ENCODE measurements at regions not wholly inside any gene's neighbourhood (a gene's known extent, or its start where the extent isn't known, plus 50 kb on each side); places are given as distances from the start of the nearest gene placed in this dataset.

DNA sequence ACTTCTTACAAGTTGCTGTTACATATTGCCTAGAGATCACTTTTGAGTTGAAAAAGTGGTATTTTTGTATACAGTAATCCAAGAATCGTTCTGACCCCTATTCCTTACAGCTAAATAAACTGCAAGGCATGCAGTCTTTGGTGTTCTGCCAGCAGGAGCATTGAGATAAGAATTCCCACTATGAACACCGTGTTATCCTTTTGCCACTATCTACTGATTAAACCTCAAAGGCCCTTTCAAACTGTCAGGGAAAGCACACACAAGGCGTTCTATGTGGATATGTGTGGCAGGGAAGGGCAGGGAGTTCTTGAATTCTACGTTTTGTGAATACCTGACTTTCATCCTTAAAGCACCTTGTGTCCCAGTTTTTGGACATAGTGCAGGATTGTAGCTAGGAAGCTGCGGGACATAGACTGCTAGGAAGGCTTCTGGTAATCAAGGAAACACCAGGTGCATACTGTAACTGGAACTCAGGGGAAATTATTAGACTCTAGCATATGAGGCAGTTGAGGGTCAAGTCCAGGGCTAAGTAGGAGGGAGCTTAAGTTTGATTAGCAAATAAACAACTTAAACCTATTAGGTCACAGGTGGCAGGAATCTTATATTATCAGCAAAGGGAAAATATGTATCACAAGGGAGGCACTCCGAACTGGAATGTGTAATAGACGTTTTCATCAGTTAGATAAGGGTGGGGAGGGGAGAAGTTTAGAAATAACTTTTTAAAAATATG, 506.6 kb downstream of the RNF144B start:
- Histone ChIP-seq H2AFZ (ENCODE audit: low read depth, low read length) (no peak overlapping the region), H3K4me2 (ENCODE audit: low read length) (no peak overlapping the region), H3F3A (ENCODE audit: insufficient read depth, low read length, poor library complexity, severe bottlenecking) (no peaks in the 10 kb centered on the region), H3K27me3 (ENCODE audit: insufficient read depth, low read depth, low read length) (no peaks in the 10 kb centered on the region), H3K27ac (ENCODE audit: low read length) (no peak overlapping the region), H3K9me3 (ENCODE audit: low read length) (no peaks in the 10 kb centered on the region), H4K20me1 (ENCODE audit: insufficient read depth) (no peaks in the 10 kb centered on the region), H3K9me2 (ENCODE audit: insufficient read depth, low read length) (no peaks in the 10 kb centered on the region), H3K36me3 (ENCODE audit: insufficient read depth, low read length) (no peaks in the 10 kb centered on the region), H3K79me2 (replicated peaks; ENCODE audit: insufficient read depth, low read length) (no peaks in the 10 kb centered on the region), H3K9ac (ENCODE audit: low read length) (no peak overlapping the region), H3K4me3 (ENCODE audit: low read length) (no peak overlapping the region)
- TF ChIP-seq, protein P1, sequence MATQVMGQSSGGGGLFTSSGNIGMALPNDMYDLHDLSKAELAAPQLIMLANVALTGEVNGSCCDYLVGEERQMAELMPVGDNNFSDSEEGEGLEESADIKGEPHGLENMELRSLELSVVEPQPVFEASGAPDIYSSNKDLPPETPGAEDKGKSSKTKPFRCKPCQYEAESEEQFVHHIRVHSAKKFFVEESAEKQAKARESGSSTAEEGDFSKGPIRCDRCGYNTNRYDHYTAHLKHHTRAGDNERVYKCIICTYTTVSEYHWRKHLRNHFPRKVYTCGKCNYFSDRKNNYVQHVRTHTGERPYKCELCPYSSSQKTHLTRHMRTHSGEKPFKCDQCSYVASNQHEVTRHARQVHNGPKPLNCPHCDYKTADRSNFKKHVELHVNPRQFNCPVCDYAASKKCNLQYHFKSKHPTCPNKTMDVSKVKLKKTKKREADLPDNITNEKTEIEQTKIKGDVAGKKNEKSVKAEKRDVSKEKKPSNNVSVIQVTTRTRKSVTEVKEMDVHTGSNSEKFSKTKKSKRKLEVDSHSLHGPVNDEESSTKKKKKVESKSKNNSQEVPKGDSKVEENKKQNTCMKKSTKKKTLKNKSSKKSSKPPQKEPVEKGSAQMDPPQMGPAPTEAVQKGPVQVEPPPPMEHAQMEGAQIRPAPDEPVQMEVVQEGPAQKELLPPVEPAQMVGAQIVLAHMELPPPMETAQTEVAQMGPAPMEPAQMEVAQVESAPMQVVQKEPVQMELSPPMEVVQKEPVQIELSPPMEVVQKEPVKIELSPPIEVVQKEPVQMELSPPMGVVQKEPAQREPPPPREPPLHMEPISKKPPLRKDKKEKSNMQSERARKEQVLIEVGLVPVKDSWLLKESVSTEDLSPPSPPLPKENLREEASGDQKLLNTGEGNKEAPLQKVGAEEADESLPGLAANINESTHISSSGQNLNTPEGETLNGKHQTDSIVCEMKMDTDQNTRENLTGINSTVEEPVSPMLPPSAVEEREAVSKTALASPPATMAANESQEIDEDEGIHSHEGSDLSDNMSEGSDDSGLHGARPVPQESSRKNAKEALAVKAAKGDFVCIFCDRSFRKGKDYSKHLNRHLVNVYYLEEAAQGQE (IDR thresholded peaks at IDR 0.05; ENCODE audit: borderline replicate concordance) = no peak
- TF ChIP-seq TAF1 (IDR thresholded peaks at IDR 0.05; ENCODE audit: low read depth) = no peak

DNA sequence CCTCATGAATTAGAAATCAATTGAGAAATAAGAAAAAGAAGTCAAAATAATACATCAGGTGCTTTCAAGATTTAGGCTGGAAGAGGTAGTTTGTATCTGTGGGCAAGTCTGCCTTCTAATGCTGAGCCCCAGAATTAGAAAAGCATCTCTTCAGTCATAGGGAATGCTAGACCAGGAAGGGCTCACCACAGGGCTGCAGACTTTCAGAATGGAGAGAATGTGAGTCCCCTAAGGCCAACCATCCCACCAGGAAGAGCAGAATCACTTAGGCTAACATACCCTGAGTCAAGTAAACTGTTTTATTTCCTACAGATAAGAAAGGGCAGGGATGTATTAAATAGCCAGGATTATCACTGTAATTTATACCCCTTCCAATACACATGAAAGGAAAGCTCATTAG, 510.2 kb downstream of the RNF144B start:
- Histone ChIP-seq H3K9ac (ENCODE audit: low read length) (no peak overlapping the region), H4K20me1 (ENCODE audit: insufficient read depth) (no peaks in the 10 kb centered on the region), H3K36me3 (ENCODE audit: insufficient read depth, low read length) (no peaks in the 10 kb centered on the region), H3K79me2 (replicated peaks; ENCODE audit: insufficient read depth, low read length) (no peaks in the 10 kb centered on the region), H3K4me2 (ENCODE audit: low read length) (no peak overlapping the region), H3K4me3 (ENCODE audit: low read length) (no peak overlapping the region), H3F3A (ENCODE audit: insufficient read depth, low read length, poor library complexity, severe bottlenecking) (no peaks in the 10 kb centered on the region), H3K27me3 (ENCODE audit: insufficient read depth, low read depth, low read length) (no peaks in the 10 kb centered on the region), H3K27ac (ENCODE audit: low read length) (no peak overlapping the region), H2AFZ (ENCODE audit: low read depth, low read length) (no peak overlapping the region), H3K9me2 (ENCODE audit: insufficient read depth, low read length) (no peaks in the 10 kb centered on the region), H3K9me3 (ENCODE audit: low read length) (no peaks in the 10 kb centered on the region)
- TF ChIP-seq SMC3 (conservative IDR thresholded peaks at IDR 0.05; ENCODE audit: poor library complexity) = no peak
- TF ChIP-seq, protein P1 (IDR thresholded peaks at IDR 0.05; ENCODE audit: borderline replicate concordance) = no peak
- TF ChIP-seq TAF1 (IDR thresholded peaks at IDR 0.05; ENCODE audit: low read depth) = no peak
- TF ChIP-seq RAD21 (conservative IDR thresholded peaks at IDR 0.05) = no peak
- no peak for TF ChIP-seq EP300 (conservative IDR thresholded peaks at IDR 0.05; ENCODE audit: poor library complexity, severe bottlenecking)

DNA sequence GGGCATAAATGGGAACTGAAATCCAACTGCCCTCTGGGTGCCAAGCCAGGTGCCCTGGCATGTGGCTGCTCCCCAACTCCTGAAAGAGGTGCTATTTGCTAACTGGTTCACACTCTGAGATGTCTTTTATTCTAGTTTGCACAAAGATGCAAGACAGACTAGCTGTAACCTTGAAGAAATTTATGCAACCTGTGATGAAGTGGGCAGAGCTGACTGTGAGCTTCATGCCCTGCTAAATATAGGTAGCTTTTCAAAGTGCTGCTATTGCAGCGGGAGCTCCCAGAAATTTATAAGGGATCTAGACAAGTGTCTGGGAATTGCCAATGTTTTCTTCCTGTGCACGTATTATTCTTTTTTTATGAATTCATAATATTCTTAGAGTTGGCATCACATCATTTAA, 517.5 kb downstream of the RNF144B start:
- H3K9me2 ChIP-seq (ENCODE audit: insufficient read depth, low read length) = no peaks in the 10 kb centered on the region
- H3K9me3 ChIP-seq (ENCODE audit: low read length) = peaks cover 5% of the 10 kb centered on the region
- H2AFZ ChIP-seq (ENCODE audit: low read depth, low read length) = no peak overlapping the region
- no peak for TF ChIP-seq SMC3 (conservative IDR thresholded peaks at IDR 0.05; ENCODE audit: poor library complexity)
- no peak overlapping the region for H3K4me3 ChIP-seq (ENCODE audit: low read length)
- no peaks in the 10 kb centered on the region for H4K20me1 ChIP-seq (ENCODE audit: insufficient read depth)
- H3F3A ChIP-seq (ENCODE audit: insufficient read depth, low read length, poor library complexity, severe bottlenecking) = no peaks in the 10 kb centered on the region
- no peak overlapping the region for H3K4me2 ChIP-seq (ENCODE audit: low read length)
- H3K79me2 ChIP-seq (replicated peaks; ENCODE audit: insufficient read depth, low read length) = no peaks in the 10 kb centered on the region
- no peak overlapping the region for H3K27ac ChIP-seq (ENCODE audit: low read length)
- H3K27me3 ChIP-seq (ENCODE audit: insufficient read depth, low read depth, low read length) = no peaks in the 10 kb centered on the region
- no peak overlapping the region for H3K9ac ChIP-seq (ENCODE audit: low read length)
- no peaks in the 10 kb centered on the region for H3K36me3 ChIP-seq (ENCODE audit: insufficient read depth, low read length)
